ENCODE measurements at regions not wholly inside any gene's neighbourhood (a gene's known extent, or its start where the extent isn't known, plus 50 kb on each side); places are given as distances from the start of the nearest gene placed in this dataset.

- TF ChIP-seq POLR2A (IDR thresholded peaks at IDR 0.05) = no peak
- no peak for TF ChIP-seq CTCF (IDR thresholded peaks at IDR 0.05)
- TF ChIP-seq POLR2AphosphoS5 (IDR thresholded peaks at IDR 0.05) = no peak
Observed at GRCh38 chr6:80503660-80504059, 397.2 kb downstream of the BCKDHB start.
